Left kidney (tissue), 1 donor: ENCODE measurements at regions not wholly inside any gene's neighbourhood (a gene's known extent, or its start where the extent isn't known, plus 50 kb on each side); places are given as distances from the start of the nearest gene placed in this dataset.

Source experiments
- DNase-seq: peaks from one replicate; pipeline ENCODE4 v3.0.0-alpha.2; 2013

DNA sequence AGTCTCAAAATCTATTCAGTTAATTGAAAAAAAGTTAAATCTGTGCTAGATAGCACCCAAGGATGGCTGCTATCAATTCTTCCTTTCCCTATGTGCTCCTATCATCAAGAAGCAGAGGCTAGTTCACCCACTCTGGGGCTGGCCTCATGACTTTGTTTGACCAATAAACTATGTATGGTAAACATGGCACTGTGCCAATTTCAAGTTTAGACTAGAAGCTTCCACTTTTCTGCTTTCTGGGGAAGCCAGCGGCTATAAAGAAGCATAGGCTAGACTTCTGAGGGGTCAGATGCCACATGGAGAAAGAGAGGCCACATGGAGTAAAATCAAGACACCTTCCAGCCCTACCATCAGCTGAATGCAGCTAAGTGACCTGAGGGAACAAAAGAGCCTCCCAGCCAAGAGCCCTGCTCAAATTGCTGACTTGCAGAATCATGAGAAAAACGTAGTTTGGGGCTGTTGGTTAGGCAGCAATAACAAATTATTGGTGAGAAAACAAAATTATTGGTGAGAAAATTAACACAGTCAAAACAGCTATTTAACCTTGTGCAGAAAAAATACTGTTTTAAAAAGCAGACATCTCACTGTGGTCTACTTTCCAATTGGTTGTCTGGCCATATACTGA lies 86.5 kb upstream of the SLC14A2 start:
- no peak for DNase-seq

DNA sequence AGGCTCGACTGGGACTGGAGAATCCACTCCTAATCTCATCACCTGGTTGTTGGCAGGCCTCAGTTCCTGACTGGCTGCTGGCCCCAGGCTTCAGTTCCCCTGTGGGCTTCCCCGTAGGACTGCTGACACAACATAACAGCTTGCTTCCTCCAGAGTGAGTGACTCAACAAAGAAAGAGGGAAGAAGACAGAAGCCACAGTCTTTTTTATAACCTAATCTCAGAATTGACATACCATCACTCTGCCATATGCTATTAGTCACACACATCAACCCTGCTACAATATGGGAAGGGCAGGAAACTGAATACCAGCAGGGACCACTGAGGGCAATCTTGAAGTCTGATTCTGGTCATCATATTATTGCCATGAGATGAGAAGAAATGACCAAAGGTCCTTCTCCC lies 76.8 kb upstream of the SLC14A2 start:
- no peak for DNase-seq

GRCh38 chr18:45539491-45539891 lies 75.8 kb upstream of the SLC14A2 start:
- peak; percentile 73 for DNase-seq

- no peak for DNase-seq
Measured at GRCh38 chr18:45540125-45540524, 75.2 kb upstream of the SLC14A2 start.

DNA sequence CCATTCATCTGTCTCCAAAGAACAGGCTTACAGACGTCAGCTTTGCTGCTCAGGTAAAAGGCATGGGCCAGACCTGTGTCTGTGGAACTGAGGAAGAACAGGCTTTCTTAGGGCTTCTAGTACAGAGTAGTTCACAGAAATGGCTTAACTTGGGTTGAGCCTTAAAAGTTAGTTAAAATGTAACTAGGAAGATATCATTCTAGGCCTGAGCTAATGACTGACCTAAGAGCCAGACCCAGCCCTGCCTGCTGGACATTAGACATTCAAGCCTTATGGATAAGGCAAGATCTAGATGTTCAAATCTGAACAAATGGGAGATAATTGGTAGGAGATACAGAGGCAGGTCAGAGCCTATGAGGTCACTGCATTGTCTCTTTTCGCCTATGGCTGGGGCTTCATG lies 73.9 kb upstream of the SLC14A2 start:
- DNase-seq: no peak

DNA sequence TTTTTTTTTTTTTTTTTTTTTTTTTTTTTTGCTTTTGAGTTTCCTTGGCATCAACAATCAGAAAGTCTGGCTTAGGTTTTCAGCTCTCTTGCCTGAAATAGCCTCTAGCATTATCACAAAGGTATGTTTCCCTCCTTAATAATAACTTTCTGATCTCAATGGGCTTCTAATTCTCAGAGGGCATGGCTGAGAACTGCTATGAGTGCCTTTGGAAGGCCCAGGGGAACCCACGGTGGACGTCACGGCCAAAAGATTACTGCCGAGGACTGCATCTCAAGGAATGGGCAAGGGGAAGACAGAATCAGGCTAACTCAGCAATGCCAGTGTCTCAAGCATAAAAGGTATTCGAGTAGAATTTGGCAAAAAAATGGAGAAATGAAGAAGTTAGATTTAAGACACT lies 73.2 kb upstream of the SLC14A2 start:
- no peak for DNase-seq

DNA sequence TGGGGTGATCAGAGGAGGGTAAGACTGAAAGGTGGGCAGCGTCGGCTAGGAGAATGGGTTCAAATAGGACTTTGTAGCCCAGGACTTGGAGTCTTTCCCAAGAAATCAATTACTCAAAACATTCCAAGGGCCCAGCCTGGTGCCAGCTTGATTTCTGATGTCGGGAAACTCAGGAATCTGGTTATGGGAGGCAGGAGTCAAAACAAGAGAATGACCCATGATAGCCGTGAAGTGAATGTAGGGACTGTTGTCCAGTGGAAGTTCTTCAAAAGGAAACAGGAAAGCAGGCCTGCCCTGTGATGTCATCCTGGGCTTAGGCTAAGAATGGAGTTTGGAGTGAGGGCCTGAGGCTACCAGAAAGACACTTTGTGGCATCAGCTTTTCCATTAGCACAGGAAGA lies 67.4 kb upstream of the SLC14A2 start:
- no peak for DNase-seq

GRCh38 chr18:45548614-45549013 lies 66.7 kb upstream of the SLC14A2 start:
- no peak for DNase-seq

- DNase-seq: no peak
Measured at GRCh38 chr18:45549290-45549689, 66.0 kb upstream of the SLC14A2 start.

GRCh38 chr18:45551142-45551815 lies 64.0 kb upstream of the SLC14A2 start:
- no peak for DNase-seq

DNA sequence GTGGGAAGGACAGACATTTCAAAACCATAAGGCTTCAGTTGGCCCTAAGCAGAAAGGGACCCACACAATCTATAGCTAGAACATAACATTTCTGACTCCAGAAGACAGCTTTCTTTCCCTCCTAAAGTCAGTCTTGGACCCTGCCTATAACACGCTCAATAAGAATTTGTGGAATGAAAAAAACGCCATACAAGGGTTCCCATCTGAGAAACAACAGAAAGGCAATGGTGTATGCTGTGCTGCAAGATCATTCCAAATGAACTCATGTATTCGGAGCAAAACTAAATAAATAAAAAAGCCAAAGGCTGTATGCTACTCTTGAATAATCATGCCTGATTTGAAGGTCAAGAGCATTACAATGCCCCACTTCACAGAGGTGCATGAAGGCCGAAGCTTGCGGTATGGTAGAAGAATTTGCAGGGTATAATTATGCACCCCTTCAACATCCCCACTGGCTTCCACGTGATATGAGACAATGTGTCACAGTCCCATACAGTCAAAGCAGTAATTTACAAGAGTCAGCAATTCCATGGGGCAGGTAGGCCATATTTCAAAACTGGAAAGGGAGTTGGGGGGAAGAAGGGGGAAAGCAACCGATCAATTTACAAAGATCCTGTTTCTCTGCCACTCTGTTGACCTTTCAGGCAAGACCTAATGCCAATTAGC lies 61.4 kb upstream of the SLC14A2 start:
- DNase-seq: no peak

DNA sequence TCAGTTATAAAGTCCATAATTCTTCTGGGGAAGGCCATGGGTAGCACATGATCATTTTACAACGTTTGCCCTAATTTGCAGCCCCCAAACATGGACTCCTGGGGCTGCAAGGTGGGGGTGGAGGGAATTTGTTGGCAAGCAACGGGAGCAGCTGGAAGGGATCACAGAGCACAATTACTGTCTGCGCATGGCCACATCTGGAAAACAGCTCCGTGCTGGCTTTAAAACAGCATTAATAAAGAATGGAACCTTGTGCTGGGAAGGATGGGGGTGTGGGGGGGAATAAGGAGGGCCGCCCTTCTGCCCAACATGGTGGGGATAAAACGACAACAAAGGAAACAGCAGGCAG lies 60.9 kb upstream of the SLC14A2 start:
- DNase-seq: peak; percentile 82

DNA sequence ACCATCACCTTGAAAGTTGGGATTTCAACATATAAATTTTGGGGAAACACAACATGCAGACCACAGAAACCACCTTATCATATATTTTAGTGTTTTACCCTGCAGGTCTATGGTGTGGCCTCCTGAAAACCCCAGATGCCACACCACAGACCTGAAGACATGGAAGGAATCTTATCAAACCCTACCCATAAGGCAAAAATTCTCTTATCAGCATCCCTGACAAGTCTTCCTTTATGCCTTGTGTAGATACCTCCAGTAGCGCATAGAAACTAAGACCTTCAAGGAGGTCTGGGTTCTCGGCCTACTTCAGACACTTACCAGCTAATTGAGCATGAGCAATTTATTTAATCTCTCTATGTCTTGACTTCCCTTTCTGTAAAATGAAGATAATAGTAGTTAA lies 59.1 kb upstream of the SLC14A2 start:
- DNase-seq: no peak

GRCh38 chr18:45557287-45557686 lies 58.0 kb upstream of the SLC14A2 start:
- no peak for DNase-seq

GRCh38 chr18:45557779-45558178 lies 57.5 kb upstream of the SLC14A2 start:
- DNase-seq: no peak

GRCh38 chr18:45559258-45559657 lies 56.0 kb upstream of the SLC14A2 start:
- DNase-seq: no peak

GRCh38 chr18:45560870-45561269 lies 54.4 kb upstream of the SLC14A2 start:
- DNase-seq: no peak

DNA sequence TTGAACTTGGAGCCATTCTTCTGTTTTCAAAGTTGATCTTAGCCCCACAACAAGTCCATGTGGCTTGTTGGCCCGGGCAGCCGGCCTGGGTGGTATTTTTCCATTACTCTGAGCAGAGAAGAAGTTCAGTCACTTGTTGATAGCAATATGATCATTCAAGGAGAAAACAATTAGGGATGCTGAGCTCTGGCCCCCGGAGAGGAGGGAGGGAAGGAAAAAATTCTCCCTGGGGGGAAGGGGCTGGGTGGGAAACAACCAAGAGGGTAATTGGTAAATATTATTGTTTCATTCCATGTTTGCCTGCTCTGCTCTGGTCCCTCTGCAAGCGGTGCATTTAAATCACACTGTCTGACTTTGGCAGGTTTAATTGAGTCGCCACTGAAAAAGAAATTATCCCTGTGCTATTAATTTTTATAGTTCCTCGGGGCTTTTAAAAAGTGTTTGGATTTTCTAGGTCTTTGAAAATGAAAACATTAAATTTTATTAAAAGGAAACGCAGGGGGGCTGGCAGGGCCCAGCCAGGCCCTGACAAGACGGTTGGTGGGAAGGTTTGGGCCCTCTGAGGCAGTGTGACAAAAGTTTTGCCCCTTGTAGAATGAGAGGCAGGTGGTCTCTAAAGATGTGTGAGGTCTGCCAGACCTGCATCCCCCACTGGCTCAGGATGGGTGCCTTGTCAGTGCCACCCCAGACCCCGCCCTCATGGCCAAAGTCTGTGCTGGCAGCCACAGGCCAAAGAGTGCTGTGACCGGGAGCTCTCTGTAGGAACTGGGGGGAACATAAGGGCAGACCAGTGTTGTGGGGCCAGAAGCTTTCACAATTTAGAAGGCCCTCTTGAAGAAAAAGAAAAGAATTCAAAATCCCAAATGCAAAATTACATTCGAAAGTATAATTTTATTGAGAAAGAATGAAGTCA lies 52.5 kb upstream of the SLC14A2 start:
- DNase-seq: peak; percentile 57

- peak; percentile 57 for DNase-seq
Measured at GRCh38 chr18:45565280-45565970, 49.9 kb upstream of the SLC14A2 start.
